ENCODE measurements at regions not wholly inside any gene's neighbourhood (a gene's known extent, or its start where the extent isn't known, plus 50 kb on each side); places are given as distances from the start of the nearest gene placed in this dataset.

- Mint-ChIP-seq H3K4me1 (ENCODE audit: insufficient read depth, unreplicated experiment) (no peaks in the 10 kb centered on the region), H3K4me3 (ENCODE audit: unreplicated experiment) (no peak overlapping the region), H3K36me3 (ENCODE audit: insufficient read depth, unreplicated experiment) (no peaks in the 10 kb centered on the region), H3K27me3 (ENCODE audit: insufficient read depth, unreplicated experiment) (no peaks in the 10 kb centered on the region), H3K27ac (ENCODE audit: low read depth, unreplicated experiment) (no peak overlapping the region), H3K9me3 (ENCODE audit: unreplicated experiment) (no peaks in the 10 kb centered on the region)
- POLR2A ChIA-PET: no interaction called here
- CTCF ChIA-PET: interaction anchor here (0.7 kb wide), 1 partner anchor 15 kb away, joined by 3 read pairs; no protein-coding TSS in a partner anchor
- DNase-seq (ENCODE audit: unreplicated experiment): no peak
- intact Hi-C loops (cut with micrococcal nuclease): no loop called here
- TF ChIP-seq CTCF (IDR thresholded peaks at IDR 0.05; ENCODE audit: unreplicated experiment): no peak
- no TSS peak for BruUV-seq (replicated peaks)
These were observed 916.0 kb upstream of the CELF4 start for GRCh38 chr18:38481576-38481975.

- BruUV-seq (replicated peaks): no TSS peak
- POLR2A ChIA-PET: no interaction called here
- H3K4me3 Mint-ChIP-seq (ENCODE audit: unreplicated experiment): no peak overlapping the region
- no peaks in the 10 kb centered on the region for H3K9me3 Mint-ChIP-seq (ENCODE audit: unreplicated experiment)
- intact Hi-C loops (cut with micrococcal nuclease): no loop called here
- H3K27me3 Mint-ChIP-seq (ENCODE audit: insufficient read depth, unreplicated experiment): no peaks in the 10 kb centered on the region
- H3K36me3 Mint-ChIP-seq (ENCODE audit: insufficient read depth, unreplicated experiment): no peaks in the 10 kb centered on the region
- no peaks in the 10 kb centered on the region for H3K4me1 Mint-ChIP-seq (ENCODE audit: insufficient read depth, unreplicated experiment)
- no peak overlapping the region for H3K27ac Mint-ChIP-seq (ENCODE audit: low read depth, unreplicated experiment)
- CTCF ChIA-PET: interaction anchor here (0.6 to 1.6 kb wide), 2 partner anchors 18 to 385 kb away, joined by 3 to 4 read pairs; no protein-coding TSS in a partner anchor
- no peak for TF ChIP-seq CTCF (IDR thresholded peaks at IDR 0.05; ENCODE audit: unreplicated experiment)
- no peak for DNase-seq (ENCODE audit: unreplicated experiment)
These were observed 910.1 kb upstream of the CELF4 start for GRCh38 chr18:38475686-38476085.

- Mint-ChIP-seq H3K9me3 (ENCODE audit: unreplicated experiment) (no peaks in the 10 kb centered on the region), H3K27me3 (ENCODE audit: insufficient read depth, unreplicated experiment) (no peaks in the 10 kb centered on the region), H3K4me1 (ENCODE audit: insufficient read depth, unreplicated experiment) (no peaks in the 10 kb centered on the region), H3K4me3 (ENCODE audit: unreplicated experiment) (no peak overlapping the region), H3K36me3 (ENCODE audit: insufficient read depth, unreplicated experiment) (no peaks in the 10 kb centered on the region), H3K27ac (ENCODE audit: low read depth, unreplicated experiment) (no peak overlapping the region)
- TF ChIP-seq CTCF (IDR thresholded peaks at IDR 0.05; ENCODE audit: unreplicated experiment): no peak
- BruUV-seq (replicated peaks): no TSS peak
- CTCF ChIA-PET: interaction anchor here (0.7 kb wide), 1 partner anchor 688 kb away, joined by 3 read pairs; no protein-coding TSS in a partner anchor
- intact Hi-C loops (cut with micrococcal nuclease): no loop called here
- POLR2A ChIA-PET: no interaction called here
- no peak for DNase-seq (ENCODE audit: unreplicated experiment)
These were observed 907.9 kb upstream of the CELF4 start for GRCh38 chr18:38473535-38473934.

- Mint-ChIP-seq H3K27ac (ENCODE audit: low read depth, unreplicated experiment) (no peak overlapping the region), H3K27me3 (ENCODE audit: insufficient read depth, unreplicated experiment) (no peaks in the 10 kb centered on the region), H3K9me3 (ENCODE audit: unreplicated experiment) (no peaks in the 10 kb centered on the region), H3K36me3 (ENCODE audit: insufficient read depth, unreplicated experiment) (no peaks in the 10 kb centered on the region), H3K4me1 (ENCODE audit: insufficient read depth, unreplicated experiment) (no peaks in the 10 kb centered on the region), H3K4me3 (ENCODE audit: unreplicated experiment) (no peak overlapping the region)
- POLR2A ChIA-PET: interaction anchor here (0.7 kb wide), 1 partner anchor 10 kb away, joined by 3 read pairs; no protein-coding TSS in a partner anchor
- CTCF ChIA-PET: interaction anchor here (0.6 to 0.7 kb wide), 2 partner anchors 33 to 1535 kb away, joined by 4 read pairs; no protein-coding TSS in a partner anchor
- DNase-seq (ENCODE audit: unreplicated experiment): no peak
- intact Hi-C loops (cut with micrococcal nuclease): no loop called here
- TF ChIP-seq CTCF (IDR thresholded peaks at IDR 0.05; ENCODE audit: unreplicated experiment): no peak
- BruUV-seq (replicated peaks): no TSS peak
These were observed 904.8 kb upstream of the CELF4 start for GRCh38 chr18:38470421-38470820.

Data from MCF 10A (cell line).